ENCODE measurements at regions not wholly inside any gene's neighbourhood (a gene's known extent, or its start where the extent isn't known, plus 50 kb on each side); places are given as distances from the start of the nearest gene placed in this dataset.

- no peak for TF ChIP-seq TCF12 (IDR thresholded peaks at IDR 0.05; ENCODE audit: low read depth)
- TF ChIP-seq USF1 (IDR thresholded peaks at IDR 0.05) = no peak
- no peak for TF ChIP-seq TEAD4 (IDR thresholded peaks at IDR 0.05)
- no peak for TF ChIP-seq NFIC (IDR thresholded peaks at IDR 0.05)
- no peak for TF ChIP-seq EGR1 (IDR thresholded peaks at IDR 0.05)
- TF ChIP-seq EP300 (IDR thresholded peaks at IDR 0.05; ENCODE audit: borderline replicate concordance) = no peak
- TF ChIP-seq REST (IDR thresholded peaks at IDR 0.05; ENCODE audit: low read depth) = no peak
- no peak for TF ChIP-seq MAX (IDR thresholded peaks at IDR 0.05)
- TF ChIP-seq YY1 (IDR thresholded peaks at IDR 0.05; ENCODE audit: low read depth) = no peak
- TF ChIP-seq TAF1 (IDR thresholded peaks at IDR 0.05; ENCODE audit: low read depth) = no peak
- no peak for TF ChIP-seq CEBPB (IDR thresholded peaks at IDR 0.05)
- TF ChIP-seq FOXM1 (IDR thresholded peaks at IDR 0.05; ENCODE audit: borderline replicate concordance, low read depth) = no peak
- TF ChIP-seq RAD21 (IDR thresholded peaks at IDR 0.05; ENCODE audit: low read depth) = no peak
Observed at GRCh38 chr16:59632276-59632855, 898.2 kb upstream of the GOT2 start.

- TF ChIP-seq CREB1 (IDR thresholded peaks at IDR 0.05; ENCODE audit: low read depth) (no peak), ZBTB7A (IDR thresholded peaks at IDR 0.05; ENCODE audit: low read depth) (no peak), TEAD4 (IDR thresholded peaks at IDR 0.05) (no peak), NFIC (IDR thresholded peaks at IDR 0.05) (no peak), USF1 (IDR thresholded peaks at IDR 0.05) (no peak)
Observed at GRCh38 chr16:59614466-59615240, 880.5 kb upstream of the GOT2 start.

- no peak for TF ChIP-seq FOXM1 (IDR thresholded peaks at IDR 0.05; ENCODE audit: borderline replicate concordance, low read depth)
Observed at GRCh38 chr16:59612094-59612493, 878.0 kb upstream of the GOT2 start.

GRCh38 chr16:59611556-59611955 lies 877.4 kb upstream of the GOT2 start:
- TF ChIP-seq CREB1 (IDR thresholded peaks at IDR 0.05; ENCODE audit: low read depth) (no peak), USF1 (IDR thresholded peaks at IDR 0.05) (no peak), TAF1 (IDR thresholded peaks at IDR 0.05; ENCODE audit: low read depth) (no peak), YY1 (IDR thresholded peaks at IDR 0.05; ENCODE audit: low read depth) (no peak), CEBPB (IDR thresholded peaks at IDR 0.05) (no peak), ZBTB7A (IDR thresholded peaks at IDR 0.05; ENCODE audit: low read depth) (no peak), RAD21 (IDR thresholded peaks at IDR 0.05; ENCODE audit: low read depth) (no peak), FOXM1 (IDR thresholded peaks at IDR 0.05; ENCODE audit: borderline replicate concordance, low read depth) (no peak), MAX (IDR thresholded peaks at IDR 0.05) (no peak), REST (IDR thresholded peaks at IDR 0.05; ENCODE audit: low read depth) (no peak), NFIC (IDR thresholded peaks at IDR 0.05) (no peak), EP300 (IDR thresholded peaks at IDR 0.05; ENCODE audit: borderline replicate concordance) (no peak), TEAD4 (IDR thresholded peaks at IDR 0.05) (no peak), EGR1 (IDR thresholded peaks at IDR 0.05) (no peak), TCF12 (IDR thresholded peaks at IDR 0.05; ENCODE audit: low read depth) (no peak)

GRCh38 chr16:59605706-59606105 lies 871.6 kb upstream of the GOT2 start:
- TF ChIP-seq NFIC (IDR thresholded peaks at IDR 0.05) = no peak
- no peak for TF ChIP-seq YY1 (IDR thresholded peaks at IDR 0.05; ENCODE audit: low read depth)
- no peak for TF ChIP-seq CEBPB (IDR thresholded peaks at IDR 0.05)
- no peak for TF ChIP-seq RAD21 (IDR thresholded peaks at IDR 0.05; ENCODE audit: low read depth)
- TF ChIP-seq MAX (IDR thresholded peaks at IDR 0.05) = no peak
- no peak for TF ChIP-seq EGR1 (IDR thresholded peaks at IDR 0.05)
- no peak for TF ChIP-seq FOXM1 (IDR thresholded peaks at IDR 0.05; ENCODE audit: borderline replicate concordance, low read depth)
- no peak for TF ChIP-seq TCF12 (IDR thresholded peaks at IDR 0.05; ENCODE audit: low read depth)
- no peak for TF ChIP-seq REST (IDR thresholded peaks at IDR 0.05; ENCODE audit: low read depth)
- no peak for TF ChIP-seq ZBTB7A (IDR thresholded peaks at IDR 0.05; ENCODE audit: low read depth)
- no peak for TF ChIP-seq USF1 (IDR thresholded peaks at IDR 0.05)
- no peak for TF ChIP-seq TEAD4 (IDR thresholded peaks at IDR 0.05)
- TF ChIP-seq TAF1 (IDR thresholded peaks at IDR 0.05; ENCODE audit: low read depth) = no peak
- TF ChIP-seq CREB1 (IDR thresholded peaks at IDR 0.05; ENCODE audit: low read depth) = no peak
